SK-N-SH (cell line): ENCODE measurements at regions not wholly inside any gene's neighbourhood (a gene's known extent, or its start where the extent isn't known, plus 50 kb on each side); places are given as distances from the start of the nearest gene placed in this dataset.

Experiments used
- CTCF ChIA-PET: fragments of 300-600, 350-600 bp; formaldehyde crosslinking; extraction: SDS; loops from one replicate; lab custom pipeline; 2021; lab: Yijun Ruan, JAX
- POLR2A ChIA-PET: fragments of 350-600 bp; sonication (Branson Sonifier 250); formaldehyde crosslinking; extraction: SDS; loops from one replicate; lab custom pipeline; 2020; ENCODE audit warnings: antibody characterized with exemption, inconsistent platforms; lab: Yijun Ruan, JAX
- DNase-seq: peaks from one replicate; pipeline ENCODE4 v3.0.0; 2012
- H2AFZ ChIP-seq: fragments of 200-600 bp; sonication (generic); 2 replicates; pipeline ENCODE4 v1.8.1; 2016; ENCODE audit warnings: antibody characterized with exemption, mild to moderate bottlenecking, low read depth
- H3F3A ChIP-seq: fragments of 200-600 bp; sonication (generic); replicated peaks from 2 replicates; pipeline ENCODE3; 2016; ENCODE audit warnings: antibody characterized with exemption, mild to moderate bottlenecking; ENCODE audit not compliant: insufficient read depth
- H3K27ac ChIP-seq, 2 experiments: fragments of 200-500 bp in 1 of 2; fragments of 200-600 bp in 1 of 2; sonication (Bioruptor generic) in 1 of 2; sonication (generic), shearing (Covaris generic) in 1 of 2; 2 replicates each; pipeline versions ENCODE4 v1.5.1 to v1.6.1; 2014 to 2016; ENCODE audit warnings: low read depth in 2 of 2, inconsistent platforms in 1 of 2, low read length in 1 of 2, mild to moderate bottlenecking in 1 of 2, mixed read lengths in 1 of 2
- H3K27me3 ChIP-seq: fragments of 200-600 bp; sonication (generic), shearing (Covaris generic); 2 replicates; pipeline ENCODE4 v1.6.1; 2016; ENCODE audit warnings: mixed run types; ENCODE audit not compliant: insufficient read depth
- H3K36me3 ChIP-seq, 2 experiments: fragments of 200-500 bp in 1 of 2; fragments of 200-600 bp in 1 of 2; sonication (Bioruptor generic) in 1 of 2; sonication (generic) in 1 of 2; replicated peaks in 1 of 2; 2 replicates each; pipeline versions ENCODE3 to v1.5.1; 2014 to 2016; ENCODE audit warnings: low read length in 1 of 2, mild to moderate bottlenecking in 1 of 2; ENCODE audit not compliant: insufficient read depth in 2 of 2, control insufficient read depth in 1 of 2
- H3K4me1 ChIP-seq, 2 experiments: fragments of 200-500 bp in 1 of 2; fragments of 200-600 bp in 1 of 2; sonication (Bioruptor generic) in 1 of 2; sonication (generic), shearing (Covaris generic) in 1 of 2; 2 replicates each; pipeline versions ENCODE4 v1.5.1 to v1.6.1; 2014 to 2016; ENCODE audit warnings: low read depth in 1 of 2, low read length in 1 of 2, mixed run types in 1 of 2; ENCODE audit not compliant: insufficient read depth in 2 of 2, control insufficient read depth in 1 of 2
- H3K4me2 ChIP-seq: fragments of 200-600 bp; sonication (generic), shearing (Covaris generic); 2 replicates; pipeline ENCODE4 v1.6.1; 2017; ENCODE audit warnings: mixed run types
- H3K4me3 ChIP-seq, 2 experiments: fragments of 200-500 bp in 1 of 2; fragments of 200-600 bp in 1 of 2; sonication (Bioruptor generic) in 1 of 2; sonication (generic), shearing (Covaris generic) in 1 of 2; 2 replicates each; pipeline versions ENCODE4 v1.5.1 to v1.8.1; 2014 to 2016; ENCODE audit warnings: low read depth in 2 of 2, inconsistent platforms in 1 of 2, low read length in 1 of 2, mild to moderate bottlenecking in 1 of 2, mixed read lengths in 1 of 2, moderate library complexity in 1 of 2
- H3K79me2 ChIP-seq: fragments of 200-600 bp; sonication (generic); 2 replicates; pipeline ENCODE4 v1.8.1; 2017; ENCODE audit warnings: mild to moderate bottlenecking; ENCODE audit not compliant: insufficient read depth
- H3K9ac ChIP-seq: fragments of 200-600 bp; sonication (generic); 2 replicates; pipeline ENCODE4 v1.6.1; 2017; ENCODE audit warnings: mixed run types
- H3K9me2 ChIP-seq: fragments of 200-600 bp; sonication (generic); 2 replicates; pipeline ENCODE4 v1.6.1; 2017; ENCODE audit warnings: mixed run types
- H3K9me3 ChIP-seq: fragments of 200-600 bp; sonication (generic); 2 replicates; pipeline ENCODE4 v1.6.1; 2017; ENCODE audit warnings: mixed run types, mild to moderate bottlenecking, moderate library complexity
- H4K20me1 ChIP-seq: fragments of 200-600 bp; sonication (generic); 2 replicates; pipeline ENCODE4 v1.6.1; 2017; ENCODE audit warnings: mild to moderate bottlenecking, mixed run types; ENCODE audit not compliant: insufficient read depth
- CHD2 ChIP-seq: fragments of 150-350 bp; IDR thresholded peaks from 2 replicates; pipeline ENCODE4 v1.6.1; 2018; ENCODE audit warnings: low read length; ENCODE audit not compliant: partially characterized antibody
- ELF1 ChIP-seq: IDR thresholded peaks from 2 replicates; pipeline ENCODE4 v1.4.0; 2012
- EP300 ChIP-seq, 2 experiments: IDR thresholded peaks; 2 replicates each; pipeline versions ENCODE4 v1.4.0 to v1.6.1; 2012; ENCODE audit warnings: borderline replicate concordance in 1 of 2, low read depth in 1 of 2, low read length in 1 of 2
- FOXJ3 ChIP-seq: sonication (generic); formaldehyde crosslinking; IDR thresholded peaks from 2 replicates; pipeline ENCODE4 v1.5.1; 2020; ENCODE audit warnings: mild to moderate bottlenecking, missing genetic modification reagents
- FOXM1 ChIP-seq: IDR thresholded peaks from 2 replicates; pipeline ENCODE4 v1.4.0; 2012; ENCODE audit warnings: low read depth, mild to moderate bottlenecking
- GABPA ChIP-seq: IDR thresholded peaks from 2 replicates; pipeline ENCODE4 v1.4.0; 2012; ENCODE audit warnings: low read depth, mild to moderate bottlenecking
- GATA2 ChIP-seq: sonication (generic); formaldehyde crosslinking; IDR thresholded peaks from 2 replicates; pipeline ENCODE4 v1.5.0; 2020; ENCODE audit warnings: mild to moderate bottlenecking, missing genetic modification reagents
- IRF3 ChIP-seq: fragments of 150-350 bp; IDR thresholded peaks from 2 replicates; pipeline ENCODE4 v1.6.1; 2016; ENCODE audit warnings: mild to moderate bottlenecking, low read depth, low read length
- JUND ChIP-seq: IDR thresholded peaks from 2 replicates; pipeline ENCODE4 v1.4.0; 2012
- NFIC ChIP-seq: IDR thresholded peaks from 2 replicates; pipeline ENCODE4 v1.4.0; 2012; ENCODE audit warnings: borderline replicate concordance
- NRF1 ChIP-seq: IDR thresholded peaks from 2 replicates; pipeline ENCODE4 v1.6.1; 2012; ENCODE audit warnings: low read depth, mild to moderate bottlenecking, low read length
- RCOR1 ChIP-seq: fragments of 150-350 bp; IDR thresholded peaks from 2 replicates; pipeline ENCODE4 v1.6.1; 2017; ENCODE audit warnings: antibody characterized with exemption, low read length
- REST ChIP-seq: IDR thresholded peaks from 2 replicates; pipeline ENCODE4 v1.6.1; 2012; ENCODE audit warnings: mild to moderate bottlenecking, low read depth, low read length, moderate library complexity
- RXRA ChIP-seq: IDR thresholded peaks from 2 replicates; pipeline ENCODE4 v1.4.0; 2012; ENCODE audit warnings: low read depth, mild to moderate bottlenecking, borderline replicate concordance
- SMC3 ChIP-seq: IDR thresholded peaks from 2 replicates; pipeline ENCODE4 v1.6.1; 2012; ENCODE audit warnings: low read depth, low read length, improper control_type of control experiment
- TAF1 ChIP-seq: IDR thresholded peaks from 2 replicates; pipeline ENCODE4 v1.6.1; 2012; ENCODE audit warnings: low read depth, mild to moderate bottlenecking, low read length, moderate library complexity, borderline replicate concordance
- TEAD4 ChIP-seq: IDR thresholded peaks from 2 replicates; pipeline ENCODE4 v1.4.0; 2012; ENCODE audit warnings: mild to moderate bottlenecking, borderline replicate concordance; ENCODE audit not compliant: insufficient read depth
- ZBTB33 ChIP-seq: IDR thresholded peaks from 2 replicates; pipeline ENCODE4 v1.4.0; 2012; ENCODE audit warnings: low read depth, borderline replicate concordance
- WGBS: methylation state at CpG from one replicate; pipeline ENCODE4 v1.1.6; 2017; ENCODE audit warnings: low lambda C conversion rate; 5-methylcytosine and 5-hydroxymethylcytosine counted together

- DNase-seq, result no peak
- H4K20me1 ChIP-seq, result no peaks in the 10 kb centered on the region
- H3K4me3 ChIP-seq, result no peak overlapping the region
- no peaks in the 10 kb centered on the region for H3K9me2 ChIP-seq
- H3K79me2 ChIP-seq, result no peaks in the 10 kb centered on the region
- 22% methylated on average over 4 of the region's 4 CpGs for WGBS
- no peak overlapping the region for H3K9ac ChIP-seq
- no peak overlapping the region for H2AFZ ChIP-seq
- ChIA-PET POLR2A (no interaction called here), CTCF (interaction anchor here (0.8 kb wide), 1 partner anchor 9 kb away, joined by 3 read pairs; no protein-coding TSS in a partner anchor)
- no peaks in the 10 kb centered on the region for H3K27me3 ChIP-seq
- TF ChIP-seq IRF3 (no peak), TEAD4 (no peak), EP300 (IDR thresholded peaks at IDR 0.05; ENCODE audit: borderline replicate concordance in 1 of 2, low read depth in 1 of 2, low read length in 1 of 2) (no peak), GABPA (no peak), NRF1 (no peak), RXRA (no peak), TAF1 (no peak), FOXM1 (no peak), FOXJ3 (no peak), JUND (no peak)
- no peak overlapping the region for H3K4me2 ChIP-seq
- no peaks in the 10 kb centered on the region for H3K4me1 ChIP-seq
- no peak overlapping the region for H3K27ac ChIP-seq
- H3K36me3 ChIP-seq, result no peaks in the 10 kb centered on the region
- H3F3A ChIP-seq, result no peaks in the 10 kb centered on the region
- no peaks in the 10 kb centered on the region for H3K9me3 ChIP-seq
Measured at GRCh38 chr20:52542131-52542530, 350.6 kb upstream of the ZFP64 start.

- no peak for TF ChIP-seq ELF1
- no peak for TF ChIP-seq GATA2 (CRISPR knock-in tag)
- no peak for TF ChIP-seq SMC3
- TF ChIP-seq REST, result no peak
- TF ChIP-seq GABPA, result no peak
- no peak for TF ChIP-seq NFIC
- no peak for TF ChIP-seq RCOR1
- TF ChIP-seq ZBTB33, result no peak
- no peak for TF ChIP-seq CHD2
- WGBS, result 14% methylated on average over 1 of the region's 1 CpG
- Histone ChIP-seq H3K36me3 (no peaks in the 10 kb centered on the region), H3K9me3 (no peaks in the 10 kb centered on the region), H3K27ac (no peak overlapping the region), H2AFZ (no peak overlapping the region), H3K4me2 (no peak overlapping the region), H3K9me2 (no peaks in the 10 kb centered on the region), H3K9ac (no peak overlapping the region), H3K79me2 (no peaks in the 10 kb centered on the region), H3K4me3 (no peak overlapping the region), H3F3A (no peaks in the 10 kb centered on the region), H3K27me3 (no peaks in the 10 kb centered on the region), H4K20me1 (no peaks in the 10 kb centered on the region), H3K4me1 (no peaks in the 10 kb centered on the region)
- no peak for DNase-seq
- ChIA-PET POLR2A (no interaction called here), CTCF (interaction anchor here (1.1 kb wide), 1 partner anchor 10 kb away, joined by 3 read pairs; no protein-coding TSS in a partner anchor)
Measured at GRCh38 chr20:52540509-52540908, 348.9 kb upstream of the ZFP64 start.
